ENCODE measurements at regions not wholly inside any gene's neighbourhood (a gene's known extent, or its start where the extent isn't known, plus 50 kb on each side); places are given as distances from the start of the nearest gene placed in this dataset.

DNA sequence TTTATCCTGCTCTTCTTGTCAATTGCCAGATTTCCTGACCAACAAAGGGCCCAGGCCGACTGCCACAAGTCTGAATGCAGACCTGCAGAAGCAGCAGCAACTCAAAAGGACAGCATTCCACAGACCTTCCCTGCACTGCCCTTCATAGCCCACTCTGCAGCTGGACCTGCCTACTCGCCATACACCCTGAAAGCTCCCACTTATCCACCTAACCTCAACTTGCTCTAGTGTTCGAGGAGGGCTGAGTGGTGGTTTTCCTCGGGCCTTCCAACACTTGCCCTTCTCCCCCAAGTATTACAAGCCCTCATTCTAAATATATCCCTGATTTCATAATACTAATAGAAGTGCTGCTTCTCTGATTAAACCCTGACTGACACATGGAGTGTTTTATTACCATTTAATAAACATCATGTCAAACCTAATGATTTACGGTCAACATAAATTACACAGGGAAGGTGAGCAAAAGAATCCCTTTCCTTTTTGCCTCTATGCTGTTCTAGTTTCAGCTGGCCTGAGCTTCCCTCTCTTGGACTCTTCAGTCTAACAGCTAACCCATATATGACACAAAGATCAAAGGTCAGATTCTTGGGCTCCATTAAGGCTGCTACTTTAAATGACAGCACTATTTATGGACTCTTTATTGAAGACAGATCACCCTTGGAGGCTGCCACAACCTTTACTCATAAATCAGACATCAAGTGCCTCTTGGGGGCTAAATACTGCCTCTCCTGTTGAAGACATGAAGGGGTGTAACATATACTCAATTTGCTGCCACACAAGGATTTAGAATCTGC is 1546.9 kb upstream of the TMEM132C start:
- TF ChIP-seq, protein P1, sequence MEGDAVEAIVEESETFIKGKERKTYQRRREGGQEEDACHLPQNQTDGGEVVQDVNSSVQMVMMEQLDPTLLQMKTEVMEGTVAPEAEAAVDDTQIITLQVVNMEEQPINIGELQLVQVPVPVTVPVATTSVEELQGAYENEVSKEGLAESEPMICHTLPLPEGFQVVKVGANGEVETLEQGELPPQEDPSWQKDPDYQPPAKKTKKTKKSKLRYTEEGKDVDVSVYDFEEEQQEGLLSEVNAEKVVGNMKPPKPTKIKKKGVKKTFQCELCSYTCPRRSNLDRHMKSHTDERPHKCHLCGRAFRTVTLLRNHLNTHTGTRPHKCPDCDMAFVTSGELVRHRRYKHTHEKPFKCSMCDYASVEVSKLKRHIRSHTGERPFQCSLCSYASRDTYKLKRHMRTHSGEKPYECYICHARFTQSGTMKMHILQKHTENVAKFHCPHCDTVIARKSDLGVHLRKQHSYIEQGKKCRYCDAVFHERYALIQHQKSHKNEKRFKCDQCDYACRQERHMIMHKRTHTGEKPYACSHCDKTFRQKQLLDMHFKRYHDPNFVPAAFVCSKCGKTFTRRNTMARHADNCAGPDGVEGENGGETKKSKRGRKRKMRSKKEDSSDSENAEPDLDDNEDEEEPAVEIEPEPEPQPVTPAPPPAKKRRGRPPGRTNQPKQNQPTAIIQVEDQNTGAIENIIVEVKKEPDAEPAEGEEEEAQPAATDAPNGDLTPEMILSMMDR (conservative IDR thresholded peaks at IDR 0.05; ENCODE audit: low read length), result no peak
- no peak for TF ChIP-seq EZH2phosphoT487 (IDR thresholded peaks at IDR 0.05; ENCODE audit: borderline replicate concordance, low read depth, low read length)
